GM20000 (cell line): ENCODE measurements at regions not wholly inside any gene's neighbourhood (a gene's known extent, or its start where the extent isn't known, plus 50 kb on each side); places are given as distances from the start of the nearest gene placed in this dataset.

Experiments
- DNase-seq: peaks from one replicate; pipeline ENCODE4 v3.0.0; 2012; ENCODE audit warnings: low spot score
- CTCF ChIP-seq: IDR thresholded peaks from 2 replicates; pipeline ENCODE4 v1.5.1; 2012; ENCODE audit warnings: mild to moderate bottlenecking, control low read depth; ENCODE audit errors: extremely low read depth, missing control alignments

- no peak for TF ChIP-seq CTCF
- DNase-seq = no peak
Observed at GRCh38 chr1:230506451-230506850, 80.3 kb upstream of the PGBD5 start.

GRCh38 chr1:230504310-230504709, 78.2 kb upstream of the PGBD5 start:
- DNase-seq = no peak
- TF ChIP-seq CTCF = no peak

- DNase-seq = no peak
- no peak for TF ChIP-seq CTCF
Observed at GRCh38 chr1:230503726-230504125, 77.6 kb upstream of the PGBD5 start.

- no peak for TF ChIP-seq CTCF
- no peak for DNase-seq
Observed at GRCh38 chr1:230502996-230503395, 76.9 kb upstream of the PGBD5 start.

- TF ChIP-seq CTCF = no peak
Observed at GRCh38 chr1:230502306-230502705, 76.2 kb upstream of the PGBD5 start.

GRCh38 chr1:230501849-230502248, 75.7 kb upstream of the PGBD5 start:
- no peak for TF ChIP-seq CTCF
- no peak for DNase-seq

More at GRCh38 chr1:230502306-230502705, 76.2 kb upstream of the PGBD5 start:
- no peak for DNase-seq

- DNase-seq = no peak
- TF ChIP-seq CTCF = no peak
Observed at GRCh38 chr1:230501242-230501641, 75.1 kb upstream of the PGBD5 start.
